Hematopoietic multipotent progenitor cell treated with erythropoietin and hydrocortisone succinate and interleukin-3 and kit ligand, for 15 days (in vitro differentiated cells): ENCODE measurements at regions not wholly inside any gene's neighbourhood (a gene's known extent, or its start where the extent isn't known, plus 50 kb on each side); places are given as distances from the start of the nearest gene placed in this dataset.
"Not testable (repeated sequence)": the region's sequence is repeated elsewhere in the genome, so short reads cannot be mapped to it uniquely, and the experiment has no call there.

Experiments
- DNase-seq: peaks from one replicate; pipeline ENCODE4 v3.0.0-alpha.2; 2015; ENCODE audit warnings: low spot score

GRCh38 chr10:30531751-30532530 lies 97.6 kb downstream of the LYZL2 start:
- no peak for DNase-seq

GRCh38 chr10:30529373-30529998 lies 95.5 kb downstream of the MAP3K8 start:
- DNase-seq = peak; percentile 28

GRCh38 chr10:30528429-30528786 lies 94.4 kb downstream of the MAP3K8 start:
- no peak for DNase-seq

GRCh38 chr10:30527623-30528428 lies 93.8 kb downstream of the MAP3K8 start:
- DNase-seq = no peak

GRCh38 chr10:30522661-30523078 lies 88.7 kb downstream of the MAP3K8 start:
- DNase-seq = not testable (repeated sequence)

- no peak for DNase-seq
Measured at GRCh38 chr10:30518907-30519306, 84.9 kb downstream of the MAP3K8 start.
